ENCODE measurements at regions not wholly inside any gene's neighbourhood (a gene's known extent, or its start where the extent isn't known, plus 50 kb on each side); places are given as distances from the start of the nearest gene placed in this dataset.
"Not testable (repeated sequence)": the region's sequence is repeated elsewhere in the genome, so short reads cannot be mapped to it uniquely, and the experiment has no call there.

GRCh38 chr4:128437023-128437422 is 149.4 kb upstream of the PGRMC2 start:
- not testable (repeated sequence) for DNase-seq

GRCh38 chr4:128429023-128429613 is 141.5 kb upstream of the PGRMC2 start:
- DNase-seq: not testable (repeated sequence)

- DNase-seq: no peak
Observed at GRCh38 chr4:128428397-128428796, 140.8 kb upstream of the PGRMC2 start.

GRCh38 chr4:128427832-128428366 is 140.3 kb upstream of the PGRMC2 start:
- DNase-seq: no peak

GRCh38 chr4:128424527-128425497 is 137.2 kb upstream of the PGRMC2 start:
- no peak for DNase-seq

DNA sequence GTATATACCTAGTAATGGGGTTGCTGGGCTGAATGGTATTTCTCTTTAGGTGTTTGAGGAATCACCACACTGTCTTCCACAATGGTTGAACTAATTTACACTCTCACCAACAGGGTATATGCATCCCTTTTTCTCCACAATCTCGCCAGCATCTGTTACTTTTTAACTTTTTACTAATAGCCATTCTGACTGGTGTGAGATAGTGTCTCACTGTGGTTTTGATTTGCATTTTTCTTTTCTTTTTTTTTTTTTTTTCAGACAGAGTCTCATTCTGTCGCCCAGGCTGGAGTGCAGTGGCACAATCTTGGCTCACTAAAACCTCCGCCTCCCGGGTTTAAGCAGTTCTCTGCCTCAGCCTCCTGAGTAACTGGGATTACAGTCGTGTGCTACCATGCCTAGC is 134.7 kb upstream of the PGRMC2 start:
- DNase-seq: not testable (repeated sequence)

DNA sequence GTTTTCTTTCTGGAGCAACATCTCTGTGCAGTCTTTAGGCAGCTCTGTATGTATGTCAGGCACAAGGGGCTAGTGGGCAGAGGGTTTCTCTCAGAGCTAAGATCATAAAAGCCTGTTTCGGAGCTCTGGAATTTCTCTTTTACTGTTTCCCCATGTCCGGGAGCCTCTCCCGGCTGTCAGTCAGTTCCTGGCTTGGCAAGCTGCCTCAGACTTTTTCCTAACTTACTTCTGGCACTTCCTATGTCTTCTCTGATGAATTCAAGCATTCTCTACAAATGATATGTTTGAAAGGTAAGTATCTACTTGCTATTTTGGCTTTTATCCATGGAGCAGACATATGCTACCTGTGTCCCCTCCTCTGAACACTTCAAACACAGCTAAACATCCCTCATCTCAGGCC is 129.3 kb upstream of the PGRMC2 start:
- DNase-seq: no peak

DNA sequence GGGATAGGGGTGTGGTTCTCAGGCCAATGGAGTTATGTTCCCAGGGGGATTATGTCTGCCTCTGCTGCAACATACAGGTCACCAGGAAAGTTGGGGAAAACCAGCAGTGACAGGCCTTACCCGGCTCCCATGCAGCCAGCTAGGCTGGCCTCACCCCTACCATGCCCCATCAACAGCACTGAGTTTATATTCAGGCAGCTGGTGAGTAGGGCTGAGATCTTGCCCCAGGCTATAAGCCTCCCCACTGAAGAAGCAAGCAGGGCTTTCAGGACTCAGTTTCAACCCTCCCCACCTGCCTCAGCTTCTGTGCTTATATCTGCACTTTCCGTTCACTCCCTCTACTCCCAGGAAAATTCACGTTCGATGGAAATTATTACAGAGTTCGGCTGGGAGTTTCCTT is 122.4 kb upstream of the PGRMC2 start:
- DNase-seq: no peak

- DNase-seq: no peak
Observed at GRCh38 chr4:128403586-128403985, 116.0 kb upstream of the PGRMC2 start.

- DNase-seq: no peak
Observed at GRCh38 chr4:128394778-128395177, 107.2 kb upstream of the PGRMC2 start.

DNA sequence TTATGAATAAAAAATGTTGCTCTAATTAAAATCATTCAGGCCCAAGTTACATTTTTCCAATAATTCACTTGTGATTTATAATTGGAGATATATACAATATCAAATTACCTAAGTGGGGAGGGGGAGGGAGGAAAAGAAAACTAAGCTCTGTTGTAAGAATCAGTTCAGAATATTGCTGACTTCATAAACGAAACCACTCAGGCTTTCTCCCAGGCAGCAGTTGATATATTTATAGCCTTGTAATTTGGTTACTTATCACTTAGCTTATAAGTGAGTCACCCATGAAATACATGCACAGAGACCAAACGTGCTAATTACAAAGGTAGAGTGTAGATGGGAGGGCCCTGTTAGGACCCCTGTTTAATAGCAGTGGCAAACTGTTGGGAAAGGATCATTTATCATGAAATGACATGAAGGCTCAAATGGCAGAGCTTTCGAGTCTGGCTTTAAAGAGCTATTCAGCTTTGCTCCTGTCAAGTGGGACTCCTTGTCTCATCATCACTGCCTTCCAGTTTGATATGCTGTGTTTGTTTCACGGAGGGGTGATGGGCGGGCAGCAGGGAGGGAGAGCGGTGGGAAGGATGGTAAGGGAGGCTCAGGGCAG is 105.6 kb upstream of the PGRMC2 start:
- DNase-seq: no peak

DNA sequence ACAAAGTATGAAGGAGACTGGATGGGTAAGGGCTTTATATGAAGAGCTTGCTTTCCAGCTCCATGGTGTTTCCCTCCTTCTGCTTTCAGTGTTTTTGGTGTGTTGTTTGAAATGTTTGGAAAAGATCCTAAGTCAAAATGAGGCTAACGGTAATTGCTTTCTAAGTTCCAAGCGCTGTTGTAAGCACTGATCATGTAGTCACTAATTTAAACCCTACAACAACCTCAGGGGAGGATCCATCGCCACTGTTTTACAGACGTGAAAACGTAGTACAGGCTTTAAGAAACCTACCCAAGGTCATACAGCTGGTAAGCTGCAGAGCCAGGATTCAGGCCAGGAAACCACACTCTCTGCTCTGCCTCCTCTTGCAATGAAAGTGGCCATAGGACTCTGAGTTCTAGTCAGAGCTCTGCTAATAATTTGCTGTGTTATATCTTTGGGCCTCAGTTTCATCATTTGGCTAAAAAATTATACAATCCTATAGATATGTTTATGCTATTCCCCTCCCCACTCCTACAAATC is 102.9 kb upstream of the PGRMC2 start:
- DNase-seq: no peak

GRCh38 chr4:128388796-128389195 is 101.2 kb upstream of the PGRMC2 start:
- no peak for DNase-seq

- no peak for DNase-seq
Observed at GRCh38 chr4:128388352-128388630, 100.7 kb upstream of the PGRMC2 start.

GRCh38 chr4:128387600-128388351 is 100.2 kb upstream of the PGRMC2 start:
- DNase-seq: no peak

DNA sequence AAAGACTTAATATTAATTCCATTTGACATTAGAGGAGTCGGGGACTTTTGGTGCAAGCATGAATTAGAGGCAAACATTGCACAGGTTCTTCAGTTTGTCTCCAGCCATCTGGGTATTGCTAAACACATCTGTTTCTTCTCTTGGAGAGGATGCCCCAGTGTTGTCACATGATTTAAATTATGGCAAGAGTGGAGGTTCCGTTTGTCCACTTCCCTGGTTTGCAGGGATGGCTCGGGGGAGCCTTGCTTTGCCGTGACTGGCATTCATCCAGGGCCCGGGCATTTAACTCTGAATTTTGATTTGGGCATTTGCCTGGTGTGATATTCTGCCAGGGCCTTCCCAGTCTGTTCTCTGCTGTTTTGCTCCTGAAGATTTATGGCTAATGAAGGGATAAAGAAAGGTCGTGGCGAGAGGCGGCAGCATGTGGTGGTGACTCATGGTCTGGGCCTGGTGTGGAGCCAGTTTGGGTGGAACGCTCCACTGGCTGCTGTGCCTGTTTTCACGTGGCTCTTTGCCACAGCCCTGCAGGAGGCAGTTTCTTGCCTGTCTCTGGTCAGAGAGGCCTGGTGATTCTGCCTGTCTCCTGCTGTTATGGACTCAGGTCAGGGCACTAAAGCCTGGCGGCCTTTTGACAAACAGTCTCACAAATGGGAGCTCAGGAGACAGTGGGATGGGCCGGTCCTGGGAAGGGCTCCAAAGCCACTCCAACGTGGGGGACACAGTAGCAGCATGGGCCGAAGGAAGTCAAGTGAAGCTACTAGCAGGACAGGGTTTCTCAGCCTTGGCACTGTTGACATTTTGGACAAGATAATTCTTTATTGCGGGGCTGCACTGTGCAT is 99.4 kb upstream of the PGRMC2 start:
- DNase-seq: peak; percentile 65 to 73

- no peak for DNase-seq
Observed at GRCh38 chr4:128385683-128386304, 98.2 kb upstream of the PGRMC2 start.

GRCh38 chr4:128384765-128385598 is 97.4 kb upstream of the PGRMC2 start:
- DNase-seq: no peak

DNA sequence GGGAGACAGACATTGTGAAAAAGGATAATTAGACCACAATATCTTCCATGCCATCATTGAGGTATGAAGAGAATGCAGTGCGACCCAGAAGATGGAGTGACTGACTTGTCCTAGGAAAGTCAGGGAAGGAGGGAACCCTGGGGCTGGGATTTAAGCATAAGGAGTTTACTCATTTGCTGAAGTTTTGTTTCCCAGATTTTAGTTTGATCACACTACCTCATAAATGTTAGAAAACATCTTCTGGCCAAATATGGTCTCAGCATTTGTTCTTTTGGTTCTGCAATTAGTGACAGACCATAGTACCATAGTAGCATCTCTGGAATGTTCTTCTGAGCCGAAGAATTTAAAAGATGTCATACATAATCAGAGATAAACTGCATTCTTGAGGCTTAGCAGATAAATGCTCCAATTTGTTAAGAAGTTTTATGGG is 96.5 kb upstream of the PGRMC2 start:
- no peak for DNase-seq
